ENCODE measurements at regions not wholly inside any gene's neighbourhood (a gene's known extent, or its start where the extent isn't known, plus 50 kb on each side); places are given as distances from the start of the nearest gene placed in this dataset.

- TF ChIP-seq CTCF (IDR thresholded peaks at IDR 0.05) (no peak), POLR2A (IDR thresholded peaks at IDR 0.05) (no peak), EP300 (IDR thresholded peaks at IDR 0.05) (peak in 1 of 4 donors; percentile 5), POLR2AphosphoS5 (IDR thresholded peaks at IDR 0.05) (no peak)
These were observed 152.6 kb upstream of the KLF14 start for GRCh38 chr7:130886438-130887135.

All from upper lobe of left lung (tissue), 4 donors.